NB4 (cell line): ENCODE measurements at regions not wholly inside any gene's neighbourhood (a gene's known extent, or its start where the extent isn't known, plus 50 kb on each side); places are given as distances from the start of the nearest gene placed in this dataset.

ENCODE experiments used
- CTCF ChIP-seq: IDR thresholded peaks from one replicate; pipeline ENCODE4 v1.5.1; 2012; ENCODE audit warnings: low read depth, low read length
- POLR2A ChIP-seq: IDR thresholded peaks from 2 replicates; pipeline ENCODE4 v1.6.1; 2011; ENCODE audit warnings: mild to moderate bottlenecking; ENCODE audit not compliant: insufficient read length; ENCODE audit errors: extremely low read depth

GRCh38 chr6:22401932-22402331 lies 105.1 kb upstream of the PRL start:
- TF ChIP-seq POLR2A (no peak), CTCF (no peak)
